HEK293 (cell line): ENCODE measurements at regions not wholly inside any gene's neighbourhood (a gene's known extent, or its start where the extent isn't known, plus 50 kb on each side); places are given as distances from the start of the nearest gene placed in this dataset.

Experiments used
- CTCF ChIP-seq: fragments of 450-650 bp; formaldehyde crosslinking; IDR thresholded peaks from 2 replicates; pipeline ENCODE4 v1.5.1; 2016; ENCODE audit warnings: missing biosample characterization, missing genetic modification characterization
- SCRT1 ChIP-seq: fragments of 450-650 bp; formaldehyde crosslinking; IDR thresholded peaks from 2 replicates; pipeline ENCODE4 v1.5.1; 2016; ENCODE audit warnings: missing biosample characterization, missing genetic modification characterization, borderline replicate concordance
- ZNF174 ChIP-seq: fragments of 450-650 bp; formaldehyde crosslinking; IDR thresholded peaks from 2 replicates; pipeline ENCODE4 v1.5.0; 2017; ENCODE audit warnings: missing biosample characterization, mild to moderate bottlenecking, missing genetic modification characterization
- ZNF23 ChIP-seq: fragments of 450-650 bp; formaldehyde crosslinking; IDR thresholded peaks from 2 replicates; pipeline ENCODE4 v1.5.1; 2016; ENCODE audit warnings: missing biosample characterization, missing genetic modification characterization, borderline replicate concordance
- ZNF292 ChIP-seq: fragments of 450-650 bp; formaldehyde crosslinking; IDR thresholded peaks from 2 replicates; pipeline ENCODE4 v1.5.1; 2016; ENCODE audit warnings: low read depth, missing biosample characterization, missing genetic modification characterization, borderline replicate concordance
- ZNF654 ChIP-seq: fragments of 450-650 bp; formaldehyde crosslinking; IDR thresholded peaks from 2 replicates; pipeline ENCODE4 v1.5.1; 2016; ENCODE audit warnings: low read depth, missing biosample characterization, missing genetic modification characterization

- TF ChIP-seq SCRT1 (tag by site-specific recombination) (no peak), ZNF292 (tag by site-specific recombination) (no peak), CTCF (tag by site-specific recombination) (no peak), ZNF654 (no peak), ZNF174 (tag by site-specific recombination) (no peak), ZNF23 (no peak)
Observed at GRCh38 chr6:130610303-130610702, 216.9 kb upstream of the SMLR1 start.
